GM12891 (cell line): ENCODE measurements at regions not wholly inside any gene's neighbourhood (a gene's known extent, or its start where the extent isn't known, plus 50 kb on each side); places are given as distances from the start of the nearest gene placed in this dataset.

Experiments used
- POLR2A ChIP-seq: IDR thresholded peaks from 2 replicates; pipeline ENCODE4 v1.6.1; 2011; ENCODE audit warnings: low read depth, low read length, control low read depth
- POLR2AphosphoS5 ChIP-seq: IDR thresholded peaks from 2 replicates; pipeline ENCODE4 v1.6.1; 2011; ENCODE audit warnings: low read depth, low read length, control low read depth
- SPI1 ChIP-seq: IDR thresholded peaks from 2 replicates; pipeline ENCODE4 v1.6.1; 2011; ENCODE audit warnings: low read depth, low read length, control low read depth

DNA sequence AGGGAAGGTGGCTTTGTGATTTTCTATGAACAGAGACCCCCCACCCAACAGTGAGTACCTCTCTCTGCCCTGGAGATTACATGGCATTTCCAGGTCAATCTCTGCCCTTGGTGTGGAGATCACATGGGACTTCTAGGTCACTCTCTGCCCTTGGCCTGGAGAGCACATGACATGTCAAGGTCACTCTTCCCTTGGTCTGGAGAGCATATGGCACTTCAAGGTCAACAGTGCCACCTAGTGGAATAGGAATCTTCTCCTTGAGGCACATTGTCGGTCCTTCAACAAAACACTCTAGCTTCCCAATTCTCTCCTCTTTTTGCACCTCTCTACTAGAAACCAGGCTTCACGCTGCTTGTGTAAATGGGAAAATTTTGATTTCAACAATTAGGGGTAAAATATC is 66.2 kb upstream of the TACR3 start:
- no peak for TF ChIP-seq POLR2AphosphoS5
- no peak for TF ChIP-seq POLR2A
- TF ChIP-seq SPI1, result no peak
